Immature natural killer cell (primary cell): ENCODE measurements at regions not wholly inside any gene's neighbourhood (a gene's known extent, or its start where the extent isn't known, plus 50 kb on each side); places are given as distances from the start of the nearest gene placed in this dataset.
A peak's percentile ranks its signal among the peaks of the same experiment; 100 is the strongest.
"Not testable (repeated sequence)": the region's sequence is repeated elsewhere in the genome, so short reads cannot be mapped to it uniquely, and the experiment has no call there.

Experiments
- DNase-seq, 3 donors: peaks; one replicate each; pipeline ENCODE4 v3.0.0; 2022; ENCODE audit warnings: mixed read lengths in 1 of 3
- H3K27ac Mint-ChIP-seq, 6 donors: one replicate each; pipeline ENCODE4 v1.8.0; 2020; ENCODE audit warnings: mixed read lengths in 6 of 6, mild to moderate bottlenecking in 5 of 6, inconsistent platforms in 4 of 6, moderate library complexity in 3 of 6
- H3K27me3 Mint-ChIP-seq, 3 donors: one replicate each; pipeline ENCODE4 v1.8.0; 2020 to 2021; ENCODE audit warnings: low read depth in 3 of 3, mild to moderate bottlenecking in 3 of 3, mixed read lengths in 3 of 3, moderate library complexity in 3 of 3, inconsistent platforms in 1 of 3
- H3K36me3 Mint-ChIP-seq, 3 donors: one replicate each; pipeline ENCODE4 v1.8.0; 2020; ENCODE audit warnings: mixed read lengths in 3 of 3, inconsistent platforms in 2 of 3, mild to moderate bottlenecking in 2 of 3
- H3K4me1 Mint-ChIP-seq, 2 donors: one replicate each; pipeline ENCODE4 v1.8.0; 2020; ENCODE audit warnings: inconsistent platforms in 2 of 2, mild to moderate bottlenecking in 2 of 2, mixed read lengths in 2 of 2, moderate library complexity in 1 of 2
- H3K4me3 Mint-ChIP-seq, 5 donors: one replicate each; pipeline ENCODE4 v1.8.0; 2020; ENCODE audit warnings: mild to moderate bottlenecking in 5 of 5, mixed read lengths in 5 of 5, inconsistent platforms in 3 of 5, moderate library complexity in 3 of 5
- H3K9me3 Mint-ChIP-seq, 6 donors: one replicate each; pipeline ENCODE4 v1.8.0; 2020; ENCODE audit warnings: mild to moderate bottlenecking in 6 of 6, mixed read lengths in 6 of 6, inconsistent platforms in 4 of 6, moderate library complexity in 3 of 6

GRCh38 chr2:221724631-221725203, 152.6 kb upstream of the EPHA4 start:
- H3K4me3 Mint-ChIP-seq, result no peak overlapping the region
- peak overlapping the region in 2 of 6 donors; percentile 52 to 87 for H3K27ac Mint-ChIP-seq
- H3K27me3 Mint-ChIP-seq, result peaks cover 5 to 12% (median 9%) of the 10 kb centered on the region in 3 donors
- H3K9me3 Mint-ChIP-seq, result peaks cover 0 to 11% (median 2%) of the 10 kb centered on the region in 6 donors
- H3K4me1 Mint-ChIP-seq, result no peaks in the 10 kb centered on the region
- DNase-seq, result peak in 1 of 3 donors; percentile 1
- H3K36me3 Mint-ChIP-seq, result no peaks in the 10 kb centered on the region

GRCh38 chr2:221724117-221724516, 152.0 kb upstream of the EPHA4 start:
- DNase-seq, H3K36me3 Mint-ChIP-seq, H3K4me1 Mint-ChIP-seq, H3K27ac Mint-ChIP-seq, H3K4me3 Mint-ChIP-seq: not testable (repeated sequence)
- H3K27me3 Mint-ChIP-seq, result peaks cover 5 to 12% (median 9%) of the 10 kb centered on the region in 3 donors
- peaks cover 0 to 14% (median 3%) of the 10 kb centered on the region in 6 donors for H3K9me3 Mint-ChIP-seq

GRCh38 chr2:221716426-221717303, 144.6 kb upstream of the EPHA4 start:
- no peaks in the 10 kb centered on the region for H3K36me3 Mint-ChIP-seq

GRCh38 chr2:221715523-221716247, 143.6 kb upstream of the EPHA4 start:
- H3K4me3 Mint-ChIP-seq, result no peak overlapping the region
- no peaks in the 10 kb centered on the region for H3K36me3 Mint-ChIP-seq
- DNase-seq, result no peak
- H3K9me3 Mint-ChIP-seq, result peaks cover 0 to 6% (median under 1%) of the 10 kb centered on the region in 6 donors
- no peaks in the 10 kb centered on the region for H3K27me3 Mint-ChIP-seq
- no peak overlapping the region for H3K27ac Mint-ChIP-seq
- no peaks in the 10 kb centered on the region for H3K4me1 Mint-ChIP-seq

More at GRCh38 chr2:221716426-221717303, 144.6 kb upstream of the EPHA4 start:
- Mint-ChIP-seq H3K27ac (no peak overlapping the region), H3K4me1 (no peaks in the 10 kb centered on the region), H3K9me3 (peaks cover 0 to 6% (median under 1%) of the 10 kb centered on the region in 6 donors), H3K4me3 (no peak overlapping the region), H3K27me3 (peaks cover 0 to 2% (median 1%) of the 10 kb centered on the region in 3 donors)
- DNase-seq, result no peak

- peaks cover 0 to 4% (median 0%) of the 10 kb centered on the region in 6 donors for H3K9me3 Mint-ChIP-seq
- H3K4me3 Mint-ChIP-seq, result no peak overlapping the region
- no peak overlapping the region for H3K27ac Mint-ChIP-seq
- DNase-seq, result no peak
- H3K36me3 Mint-ChIP-seq, result no peaks in the 10 kb centered on the region
- H3K4me1 Mint-ChIP-seq, result no peaks in the 10 kb centered on the region
- peaks cover 0 to 2% (median 0%) of the 10 kb centered on the region in 3 donors for H3K27me3 Mint-ChIP-seq
Observed at GRCh38 chr2:221710744-221711143, 138.6 kb upstream of the EPHA4 start.

- H3K36me3 Mint-ChIP-seq, result no peaks in the 10 kb centered on the region
- H3K4me1 Mint-ChIP-seq, result no peaks in the 10 kb centered on the region
- no peak overlapping the region for H3K27ac Mint-ChIP-seq
- H3K27me3 Mint-ChIP-seq, result peaks cover 0 to 2% (median 0%) of the 10 kb centered on the region in 3 donors
- no peak for DNase-seq
- no peak overlapping the region for H3K4me3 Mint-ChIP-seq
- H3K9me3 Mint-ChIP-seq, result peaks cover 0 to 3% (median 0%) of the 10 kb centered on the region in 6 donors
Observed at GRCh38 chr2:221708902-221709301, 136.8 kb upstream of the EPHA4 start.

GRCh38 chr2:221705185-221705877, 133.2 kb upstream of the EPHA4 start:
- Mint-ChIP-seq H3K4me1 (no peaks in the 10 kb centered on the region), H3K27ac (no peak overlapping the region), H3K9me3 (peaks cover 0 to 3% (median 0%) of the 10 kb centered on the region in 6 donors), H3K4me3 (no peak overlapping the region), H3K27me3 (peaks cover 0 to 2% (median 0%) of the 10 kb centered on the region in 3 donors), H3K36me3 (no peaks in the 10 kb centered on the region)
- DNase-seq, result no peak

- Mint-ChIP-seq H3K27ac (no peak overlapping the region), H3K27me3 (peaks cover 0 to 3% (median 0%) of the 10 kb centered on the region in 3 donors)
Observed at GRCh38 chr2:221704442-221704841, 132.3 kb upstream of the EPHA4 start.

GRCh38 chr2:221693365-221693764, 121.3 kb upstream of the EPHA4 start:
- H3K4me1 Mint-ChIP-seq, result no peaks in the 10 kb centered on the region
- DNase-seq, result no peak
- H3K9me3 Mint-ChIP-seq, result peaks cover 0 to 3% (median 0%) of the 10 kb centered on the region in 6 donors
- peaks cover 0 to 7% (median 2%) of the 10 kb centered on the region in 3 donors for H3K27me3 Mint-ChIP-seq
- H3K36me3 Mint-ChIP-seq, result no peaks in the 10 kb centered on the region
- no peak overlapping the region for H3K4me3 Mint-ChIP-seq
- no peak overlapping the region for H3K27ac Mint-ChIP-seq

More at GRCh38 chr2:221704442-221704841, 132.3 kb upstream of the EPHA4 start:
- Mint-ChIP-seq H3K36me3 (no peaks in the 10 kb centered on the region), H3K9me3 (peaks cover 0 to 4% (median 0%) of the 10 kb centered on the region in 6 donors), H3K4me3 (no peak overlapping the region), H3K4me1 (no peaks in the 10 kb centered on the region)
- no peak for DNase-seq

GRCh38 chr2:221691571-221691970, 119.5 kb upstream of the EPHA4 start:
- Mint-ChIP-seq H3K4me1 (no peaks in the 10 kb centered on the region), H3K9me3 (peaks cover 0 to 3% (median 0%) of the 10 kb centered on the region in 6 donors), H3K36me3 (no peaks in the 10 kb centered on the region), H3K4me3 (no peak overlapping the region), H3K27me3 (peaks cover 0 to 7% (median 2%) of the 10 kb centered on the region in 3 donors), H3K27ac (no peak overlapping the region)
- DNase-seq, result no peak

GRCh38 chr2:221689140-221689539, 117.0 kb upstream of the EPHA4 start:
- H3K36me3 Mint-ChIP-seq, result no peaks in the 10 kb centered on the region
- peaks cover 0 to 3% (median under 1%) of the 10 kb centered on the region in 6 donors for H3K9me3 Mint-ChIP-seq
- no peak for DNase-seq
- no peak overlapping the region for H3K27ac Mint-ChIP-seq
- H3K27me3 Mint-ChIP-seq, result peaks cover 0 to 7% (median 2%) of the 10 kb centered on the region in 3 donors
- no peaks in the 10 kb centered on the region for H3K4me1 Mint-ChIP-seq
- H3K4me3 Mint-ChIP-seq, result no peak overlapping the region

- Mint-ChIP-seq H3K9me3 (peaks cover 0 to 9% (median 2%) of the 10 kb centered on the region in 6 donors), H3K4me3 (no peak overlapping the region), H3K4me1 (no peaks in the 10 kb centered on the region), H3K27ac (no peak overlapping the region), H3K27me3 (no peaks in the 10 kb centered on the region), H3K36me3 (no peaks in the 10 kb centered on the region)
- DNase-seq, result no peak
Observed at GRCh38 chr2:221680548-221680947, 108.4 kb upstream of the EPHA4 start.

GRCh38 chr2:221677688-221678087, 105.6 kb upstream of the EPHA4 start:
- no peak for DNase-seq
- Mint-ChIP-seq H3K36me3 (no peaks in the 10 kb centered on the region), H3K9me3 (peaks cover 0 to 2% (median 0%) of the 10 kb centered on the region in 6 donors), H3K4me3 (no peak overlapping the region), H3K4me1 (no peaks in the 10 kb centered on the region), H3K27me3 (no peaks in the 10 kb centered on the region), H3K27ac (no peak overlapping the region)
